H54 (cell line): ENCODE measurements at regions not wholly inside any gene's neighbourhood (a gene's known extent, or its start where the extent isn't known, plus 50 kb on each side); places are given as distances from the start of the nearest gene placed in this dataset.

Source experiments
- DNase-seq: peaks from one replicate; pipeline ENCODE4 v3.0.0; 2011; ENCODE audit warnings: low spot score, mixed read lengths; ENCODE audit not compliant: insufficient read length
- FAIRE-seq: peaks from 3 replicates; lab custom pipeline; 2011; peaks lifted over from hg19 to GRCh38; lab: Jason Lieb, UNC
- POLR2A ChIP-seq: IDR thresholded peaks from 2 replicates; pipeline ENCODE4 v1.6.1; 2011; ENCODE audit warnings: low read depth, mild to moderate bottlenecking, low read length

DNA sequence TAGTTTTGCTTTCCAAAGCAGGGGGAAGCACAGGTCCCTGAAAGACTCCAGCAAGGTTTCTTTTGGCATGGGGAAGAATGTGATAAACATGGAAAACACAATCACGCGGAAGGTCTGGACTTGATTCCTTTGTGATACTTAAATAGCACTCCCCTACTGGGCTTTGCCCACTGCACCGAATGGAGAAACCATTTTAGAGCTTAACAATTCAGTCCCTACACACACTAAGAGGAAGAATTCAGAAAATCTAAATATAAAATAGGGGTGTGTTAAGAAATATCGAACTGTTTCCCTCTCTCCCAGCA is 71.4 kb upstream of the NHSL1 start:
- TF ChIP-seq POLR2A = no peak
- FAIRE-seq (no peak), DNase-seq (no peak)

DNA sequence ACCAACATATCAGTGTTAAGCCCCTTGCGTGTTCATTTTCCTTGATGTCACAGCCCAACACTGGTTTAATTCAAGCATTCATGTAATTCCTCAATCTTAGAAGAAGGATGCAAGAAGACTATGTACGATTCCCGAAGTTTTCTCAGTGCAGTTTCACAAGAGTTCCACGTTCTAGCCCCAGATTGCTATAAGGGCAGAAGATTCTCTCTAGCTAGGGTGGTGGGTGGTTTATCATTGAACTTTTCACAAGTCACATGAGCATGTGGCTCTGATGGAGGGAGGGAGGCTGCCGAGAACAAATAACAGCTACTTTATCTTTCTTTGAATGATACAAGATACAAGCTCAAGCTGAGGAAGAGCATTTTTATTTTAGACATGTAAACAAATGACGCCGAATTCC is 71.9 kb upstream of the NHSL1 start:
- FAIRE-seq (no peak), DNase-seq (no peak)
- no peak for TF ChIP-seq POLR2A

DNA sequence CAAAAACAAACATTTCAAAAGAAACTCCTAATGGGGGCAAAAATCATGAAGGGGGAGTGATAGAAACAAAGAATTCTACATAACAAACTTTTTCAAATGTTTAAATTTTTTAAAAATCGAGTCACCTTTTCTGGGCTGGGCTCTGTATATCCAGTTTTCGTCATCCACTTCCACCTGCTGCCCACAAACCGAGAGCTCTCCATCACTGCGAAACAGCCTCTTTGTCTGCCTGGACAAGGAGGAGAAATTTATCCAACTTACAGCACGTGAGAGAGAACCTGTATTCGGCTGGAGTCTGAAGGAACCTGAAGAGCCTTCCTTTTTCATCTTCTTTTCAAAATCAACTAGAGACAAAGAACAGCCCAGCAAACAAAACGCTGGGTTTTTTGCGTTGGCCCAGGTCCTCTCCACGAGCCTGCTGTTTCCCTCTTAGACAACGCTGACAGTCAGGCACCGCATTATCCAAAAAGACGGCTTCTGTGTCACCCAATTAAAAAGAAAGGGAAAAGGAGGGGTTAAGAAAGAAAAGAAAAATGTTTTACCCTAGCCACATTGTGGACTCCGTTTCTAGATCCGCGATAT is 72.4 kb upstream of the NHSL1 start:
- TF ChIP-seq POLR2A = no peak
- DNase-seq = no peak
- no peak for FAIRE-seq

DNA sequence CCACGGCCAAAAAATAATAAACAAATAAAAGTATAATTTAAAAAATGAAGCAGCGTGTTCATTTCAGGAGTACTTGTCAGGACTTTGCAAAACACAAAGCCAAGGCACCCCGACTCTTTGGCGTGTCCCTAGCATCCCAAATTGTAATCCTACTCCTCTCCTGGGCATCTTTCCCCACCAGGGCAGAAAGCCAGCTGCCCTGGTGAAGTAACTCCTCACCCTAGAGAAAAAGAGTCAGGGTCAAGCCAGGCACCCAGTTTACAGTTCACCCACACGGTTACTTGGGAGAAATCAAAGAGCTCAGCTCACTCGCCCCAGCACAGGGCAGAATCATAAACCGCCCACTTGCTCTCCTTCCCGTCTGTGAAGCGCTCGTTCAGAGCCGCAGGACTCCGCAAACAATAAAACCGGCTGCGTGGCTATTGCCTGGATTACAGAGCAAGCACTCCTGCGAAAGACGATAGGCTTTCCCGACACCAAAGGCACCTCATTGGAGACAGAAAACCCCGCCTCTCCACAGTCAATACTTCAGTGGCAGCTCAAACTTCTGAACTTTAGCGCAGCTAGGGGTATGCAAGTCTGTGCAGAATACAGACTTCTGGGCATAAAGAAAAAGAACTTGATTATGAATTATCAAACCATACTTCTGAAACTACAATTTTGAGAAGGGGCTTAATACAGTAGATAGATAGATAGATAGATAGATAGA is 73.0 kb upstream of the NHSL1 start:
- DNase-seq = no peak
- no peak for TF ChIP-seq POLR2A

DNA sequence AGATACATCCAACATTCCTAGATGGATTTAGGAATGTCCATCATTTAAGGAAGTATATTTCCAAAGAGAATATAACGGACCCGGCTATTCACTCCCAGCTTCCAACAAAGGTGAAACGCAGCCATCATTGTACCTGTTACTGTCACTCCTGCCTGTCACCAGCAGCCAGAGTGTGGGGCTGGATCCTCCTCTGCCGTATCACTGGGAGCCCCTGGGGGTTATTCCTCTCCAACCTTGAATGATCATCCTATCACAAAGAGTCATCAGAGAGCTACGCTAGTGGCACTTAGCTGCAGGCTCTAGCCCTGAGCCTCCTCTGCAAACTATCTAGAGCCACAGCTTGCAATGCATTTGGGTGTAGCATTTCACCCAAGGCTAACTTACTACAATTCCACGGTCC is 73.6 kb upstream of the NHSL1 start:
- FAIRE-seq (no peak), DNase-seq (no peak)
- no peak for TF ChIP-seq POLR2A

More for the DNA sequence above, 73.0 kb upstream of the NHSL1 start:
- FAIRE-seq = no peak

DNA sequence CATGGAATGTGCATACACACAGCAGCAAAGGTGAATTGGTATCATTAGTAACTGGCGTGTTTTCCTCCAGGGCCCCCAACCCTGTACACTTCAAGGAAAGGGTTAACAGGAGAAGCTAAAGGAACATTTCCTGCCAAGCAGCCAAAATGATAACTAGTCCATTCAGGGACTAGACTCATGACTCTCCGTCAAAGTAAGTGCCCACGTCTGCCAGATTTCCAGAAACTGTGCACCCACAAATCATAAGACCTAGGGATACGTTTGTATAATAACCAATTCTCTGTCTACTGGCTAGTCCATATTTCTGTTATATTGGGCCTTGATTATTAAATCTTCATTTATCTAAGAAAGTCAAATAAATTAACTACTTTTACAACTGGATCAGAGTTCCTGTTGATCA is 76.0 kb upstream of the NHSL1 start:
- TF ChIP-seq POLR2A = no peak
- DNase-seq (no peak), FAIRE-seq (no peak)

DNA sequence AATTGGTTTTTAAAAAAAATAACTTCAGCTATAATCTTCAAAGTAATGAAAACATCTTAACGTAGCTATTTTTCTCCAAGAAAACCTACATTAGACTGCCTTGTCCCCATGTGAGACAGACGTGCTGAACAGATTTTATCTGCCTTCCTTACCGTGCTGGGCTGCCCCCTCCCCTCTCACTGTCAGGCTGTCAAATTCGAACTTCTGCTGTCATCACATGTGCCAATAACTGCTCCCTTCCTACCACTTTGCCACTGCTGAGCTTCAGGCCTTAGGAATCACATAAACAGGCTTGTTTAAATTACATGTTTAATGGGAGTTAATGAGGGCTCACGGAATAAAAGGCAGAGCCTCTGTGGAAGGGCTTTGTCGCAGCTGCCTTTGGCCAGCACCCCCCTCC is 77.0 kb upstream of the NHSL1 start:
- FAIRE-seq = no peak
- no peak for DNase-seq
- TF ChIP-seq POLR2A = no peak

DNA sequence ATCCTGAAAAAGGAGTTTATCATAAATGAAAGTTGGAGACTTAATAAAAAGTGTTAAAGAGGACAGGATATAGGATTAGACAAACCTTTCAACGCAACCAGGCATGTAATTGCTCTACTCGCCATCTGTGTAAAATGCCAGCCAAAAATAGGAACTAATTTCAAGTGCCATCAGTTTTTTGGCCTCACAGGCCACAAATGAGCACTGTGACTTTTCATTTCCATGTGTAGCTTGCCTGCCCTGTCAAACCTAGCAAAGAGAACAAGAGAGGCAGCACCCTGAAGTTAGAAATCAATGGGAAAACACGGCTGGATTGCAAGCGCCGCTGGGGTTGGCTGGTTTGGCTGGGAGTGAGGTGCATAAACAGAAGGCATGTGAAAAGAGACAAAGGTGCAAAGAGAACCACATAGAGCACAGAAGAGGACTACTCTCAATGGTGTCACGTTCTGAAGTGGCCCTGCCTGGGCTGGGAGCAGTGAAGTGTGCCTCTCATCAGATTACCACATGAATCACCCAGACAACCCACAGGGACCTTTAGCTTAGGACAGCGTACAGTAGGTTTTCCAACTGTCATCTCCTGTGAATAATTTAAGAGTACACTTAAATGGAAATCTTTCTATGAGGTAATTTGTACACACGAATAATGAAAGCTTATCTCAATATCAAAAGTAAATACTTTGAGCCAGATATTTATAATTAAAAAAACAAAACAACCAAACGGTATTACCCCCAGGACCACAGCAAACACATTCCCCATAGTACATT is 78.0 kb upstream of the NHSL1 start:
- FAIRE-seq (no peak), DNase-seq (no peak)
- no peak for TF ChIP-seq POLR2A

DNA sequence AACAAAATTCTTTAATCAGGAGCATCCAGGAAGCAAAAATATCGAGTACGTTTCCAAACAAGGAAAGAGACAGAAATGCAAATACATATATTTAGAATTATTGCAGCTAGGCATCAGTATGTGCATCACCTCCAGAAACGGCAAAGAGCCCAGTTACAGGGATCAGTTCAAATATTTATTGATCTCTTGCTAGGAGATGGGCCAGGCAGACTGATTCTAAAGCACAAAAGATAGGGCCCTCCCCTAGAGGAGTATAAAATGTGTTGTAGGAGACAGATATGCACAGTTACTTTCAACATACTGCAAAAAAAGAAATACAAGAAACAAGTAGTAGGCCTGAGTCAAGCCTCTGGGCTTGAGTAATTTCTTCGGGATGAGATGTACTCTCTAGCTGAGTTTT is 80.7 kb upstream of the NHSL1 start:
- TF ChIP-seq POLR2A = no peak
- no peak for FAIRE-seq
- DNase-seq = no peak

DNA sequence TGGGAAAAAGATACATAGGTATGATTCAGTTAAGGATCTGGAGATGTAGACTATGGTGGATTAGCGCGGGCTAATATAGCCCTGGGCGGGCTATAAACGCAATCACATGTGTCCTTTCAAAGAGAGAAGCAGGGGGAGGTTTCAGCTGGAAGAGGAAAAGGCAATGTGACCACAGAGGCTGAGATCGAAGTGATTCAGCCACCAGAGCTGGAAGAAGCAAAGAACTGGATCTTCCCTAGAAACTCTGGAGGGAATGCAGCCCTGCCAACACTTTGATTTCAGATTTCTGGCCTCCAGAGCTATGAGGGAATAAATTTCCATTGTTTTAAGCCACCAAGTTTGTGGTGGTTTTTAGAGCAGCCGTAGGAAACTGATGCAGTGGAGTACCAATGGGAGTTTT is 81.5 kb upstream of the NHSL1 start:
- FAIRE-seq (no peak), DNase-seq (no peak)
- TF ChIP-seq POLR2A = no peak

DNA sequence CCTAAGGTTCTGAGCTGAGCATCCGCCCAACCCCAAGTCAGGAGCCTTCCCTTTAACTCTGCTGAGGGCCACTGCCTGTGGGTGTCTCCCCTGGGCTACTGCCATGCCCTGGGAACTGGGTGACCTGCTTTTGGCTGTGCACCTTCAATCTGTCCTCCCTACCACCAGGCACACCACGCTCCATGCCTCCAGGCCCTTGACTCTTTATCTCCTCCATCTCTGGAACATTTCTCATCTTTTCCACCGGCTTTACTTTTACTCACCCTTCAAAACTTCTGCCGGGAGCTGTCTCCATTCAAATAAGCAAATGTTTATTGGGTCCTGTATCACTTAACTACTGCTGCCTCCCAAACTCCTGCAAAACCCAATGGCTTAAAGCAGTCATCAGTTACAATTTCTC is 83.3 kb upstream of the NHSL1 start:
- no peak for TF ChIP-seq POLR2A
- FAIRE-seq (no peak), DNase-seq (no peak)

DNA sequence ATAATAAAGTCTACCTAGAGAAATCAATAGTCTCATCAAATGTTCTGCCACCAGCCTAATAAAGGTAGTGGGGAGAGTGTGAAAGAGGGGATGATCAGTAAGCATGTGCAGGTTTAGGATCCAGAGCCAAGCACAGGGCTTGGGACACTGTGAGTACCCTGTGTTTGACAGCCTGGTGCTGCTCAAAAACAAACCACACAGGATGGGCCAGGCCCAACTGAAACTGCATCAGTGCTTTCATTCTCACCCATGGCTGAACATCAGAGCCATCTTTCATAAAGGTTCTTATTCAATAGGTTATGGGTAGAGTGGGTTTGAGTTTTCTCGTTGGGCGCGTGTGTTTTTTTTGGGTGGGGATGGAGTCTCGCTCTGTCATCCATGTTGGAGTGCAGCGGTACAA is 87.3 kb upstream of the NHSL1 start:
- no peak for DNase-seq
- TF ChIP-seq POLR2A = no peak
- no peak for FAIRE-seq

DNA sequence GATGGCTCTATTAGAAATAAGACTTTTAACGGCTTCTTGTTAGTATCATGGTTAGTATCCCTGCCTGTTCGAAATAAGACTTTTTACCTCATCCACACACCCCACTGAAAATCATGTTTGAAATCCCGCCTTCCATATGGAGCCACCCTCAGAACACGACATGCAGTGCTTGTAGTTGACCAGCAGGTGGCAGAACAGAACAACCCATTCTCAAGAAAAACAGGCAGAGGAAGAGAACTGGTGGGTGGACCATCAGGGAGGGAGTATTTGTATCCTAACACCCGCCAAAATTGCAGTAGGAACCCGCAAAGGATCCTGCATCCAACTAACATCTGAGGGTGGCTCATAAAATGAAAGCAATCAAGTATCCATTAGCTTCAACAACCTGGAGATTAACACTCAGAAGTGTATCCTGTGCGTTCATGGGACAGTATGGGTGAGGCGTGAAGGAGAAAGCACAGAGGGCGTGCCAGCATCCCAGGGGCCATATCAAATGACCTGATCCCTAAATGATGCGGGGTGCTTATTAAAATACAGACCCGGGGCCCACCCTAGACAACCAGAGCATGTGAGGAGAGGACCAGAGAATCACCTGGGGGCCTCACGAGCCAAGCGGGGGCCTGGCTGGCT is 89.6 kb upstream of the NHSL1 start:
- peak; percentile 70 for FAIRE-seq
- TF ChIP-seq POLR2A = no peak
- DNase-seq = peak; percentile 31
